ENCODE measurements at regions not wholly inside any gene's neighbourhood (a gene's known extent, or its start where the extent isn't known, plus 50 kb on each side); places are given as distances from the start of the nearest gene placed in this dataset.
A peak's percentile ranks its signal among the peaks of the same experiment; 100 is the strongest.
"Not testable (repeated sequence)": the region's sequence is repeated elsewhere in the genome, so short reads cannot be mapped to it uniquely, and the experiment has no call there.

- DNase-seq: no peak
Observed at GRCh38 chr5:13470975-13471374, 473.5 kb downstream of the DNAH5 start.

GRCh38 chr5:13470263-13470662 lies 474.2 kb downstream of the DNAH5 start:
- DNase-seq: no peak

GRCh38 chr5:13464532-13465193 lies 479.8 kb downstream of the DNAH5 start:
- no peak for DNase-seq

GRCh38 chr5:13460587-13460986 lies 483.9 kb downstream of the DNAH5 start:
- DNase-seq: no peak

- no peak for DNase-seq
Observed at GRCh38 chr5:13454050-13454449, 490.4 kb downstream of the DNAH5 start.

- no peak for DNase-seq
Observed at GRCh38 chr5:13448843-13449242, 495.6 kb downstream of the DNAH5 start.

- no peak for DNase-seq
Observed at GRCh38 chr5:13439430-13439829, 505.1 kb downstream of the DNAH5 start.

GRCh38 chr5:13427827-13428557 lies 516.5 kb downstream of the DNAH5 start:
- no peak for DNase-seq

GRCh38 chr5:13412040-13412595 lies 532.4 kb downstream of the DNAH5 start:
- peak; percentile 13 for DNase-seq

- DNase-seq: no peak
Observed at GRCh38 chr5:13408616-13409015, 535.9 kb downstream of the DNAH5 start.

GRCh38 chr5:13403351-13403750 lies 541.1 kb downstream of the DNAH5 start:
- DNase-seq: no peak

GRCh38 chr5:13385066-13385465 lies 559.4 kb downstream of the DNAH5 start:
- DNase-seq: no peak

GRCh38 chr5:13382232-13382631 lies 562.3 kb downstream of the DNAH5 start:
- no peak for DNase-seq

- DNase-seq: no peak
Observed at GRCh38 chr5:13378091-13378490, 566.4 kb downstream of the DNAH5 start.

GRCh38 chr5:13359344-13359743 lies 585.1 kb downstream of the DNAH5 start:
- no peak for DNase-seq

- no peak for DNase-seq
Observed at GRCh38 chr5:13358342-13358741, 586.1 kb downstream of the DNAH5 start.

GRCh38 chr5:13357929-13358328 lies 586.6 kb downstream of the DNAH5 start:
- no peak for DNase-seq

- DNase-seq: no peak
Observed at GRCh38 chr5:13356226-13356625, 588.3 kb downstream of the DNAH5 start.

- DNase-seq: peak; percentile 38
Observed at GRCh38 chr5:13354611-13355010, 589.9 kb downstream of the DNAH5 start.

GRCh38 chr5:13350767-13351166 lies 593.7 kb downstream of the DNAH5 start:
- DNase-seq: no peak

- no peak for DNase-seq
Observed at GRCh38 chr5:13348568-13348967, 595.9 kb downstream of the DNAH5 start.

- DNase-seq: no peak
Observed at GRCh38 chr5:13346401-13346800, 598.1 kb downstream of the DNAH5 start.

GRCh38 chr5:13339093-13339492 lies 605.4 kb downstream of the DNAH5 start:
- no peak for DNase-seq

GRCh38 chr5:13335026-13335425 lies 609.5 kb downstream of the DNAH5 start:
- not testable (repeated sequence) for DNase-seq
